ENCODE measurements at regions not wholly inside any gene's neighbourhood (a gene's known extent, or its start where the extent isn't known, plus 50 kb on each side); places are given as distances from the start of the nearest gene placed in this dataset.
"Not testable (repeated sequence)": the region's sequence is repeated elsewhere in the genome, so short reads cannot be mapped to it uniquely, and the experiment has no call there.

GRCh38 chr10:63798599-63799498, 277.6 kb downstream of the REEP3 start:
- peak; percentile 7 for DNase-seq

- no peak for DNase-seq
These were observed 278.5 kb downstream of the REEP3 start for GRCh38 chr10:63799521-63800300.

GRCh38 chr10:63801166-63801565, 280.0 kb downstream of the REEP3 start:
- no peak for DNase-seq

- no peak for DNase-seq
These were observed 285.1 kb downstream of the REEP3 start for GRCh38 chr10:63806330-63806729.

GRCh38 chr10:63812501-63812900, 291.3 kb downstream of the REEP3 start:
- no peak for DNase-seq

- peak; percentile 49 for DNase-seq
These were observed 298.6 kb downstream of the REEP3 start for GRCh38 chr10:63819753-63820329.

GRCh38 chr10:63822496-63822895, 301.3 kb downstream of the REEP3 start:
- no peak for DNase-seq

GRCh38 chr10:63825111-63825510, 303.9 kb downstream of the REEP3 start:
- DNase-seq: no peak

GRCh38 chr10:63825766-63826165, 304.6 kb downstream of the REEP3 start:
- DNase-seq: no peak

GRCh38 chr10:63827018-63827417, 305.8 kb downstream of the REEP3 start:
- DNase-seq: not testable (repeated sequence)

GRCh38 chr10:63829020-63829419, 307.8 kb downstream of the REEP3 start:
- no peak for DNase-seq

- no peak for DNase-seq
These were observed 308.5 kb downstream of the REEP3 start for GRCh38 chr10:63829573-63830149.

- no peak for DNase-seq
These were observed 311.5 kb downstream of the REEP3 start for GRCh38 chr10:63832686-63833085.

- no peak for DNase-seq
These were observed 312.3 kb downstream of the REEP3 start for GRCh38 chr10:63833411-63834060.

GRCh38 chr10:63836666-63837442, 315.7 kb downstream of the REEP3 start:
- DNase-seq: no peak

- DNase-seq: no peak
These were observed 320.6 kb downstream of the REEP3 start for GRCh38 chr10:63841761-63842160.

- no peak for DNase-seq
These were observed 321.9 kb downstream of the REEP3 start for GRCh38 chr10:63843107-63843506.

GRCh38 chr10:63848871-63849270, 327.7 kb downstream of the REEP3 start:
- not testable (repeated sequence) for DNase-seq

GRCh38 chr10:63862860-63863259, 341.7 kb downstream of the REEP3 start:
- no peak for DNase-seq

GRCh38 chr10:63865210-63865609, 344.0 kb downstream of the REEP3 start:
- DNase-seq: no peak

GRCh38 chr10:63866075-63866746, 345.0 kb downstream of the REEP3 start:
- peak; percentile 56 for DNase-seq

Measured in stimulated activated CD4-positive, alpha-beta T cell treated with anti-CD3 and anti-CD28 coated beads, Interleukin-15, amount 100 ng/mL, for 24 hours (primary cell).